ENCODE measurements at regions not wholly inside any gene's neighbourhood (a gene's known extent, or its start where the extent isn't known, plus 50 kb on each side); places are given as distances from the start of the nearest gene placed in this dataset.

DNA sequence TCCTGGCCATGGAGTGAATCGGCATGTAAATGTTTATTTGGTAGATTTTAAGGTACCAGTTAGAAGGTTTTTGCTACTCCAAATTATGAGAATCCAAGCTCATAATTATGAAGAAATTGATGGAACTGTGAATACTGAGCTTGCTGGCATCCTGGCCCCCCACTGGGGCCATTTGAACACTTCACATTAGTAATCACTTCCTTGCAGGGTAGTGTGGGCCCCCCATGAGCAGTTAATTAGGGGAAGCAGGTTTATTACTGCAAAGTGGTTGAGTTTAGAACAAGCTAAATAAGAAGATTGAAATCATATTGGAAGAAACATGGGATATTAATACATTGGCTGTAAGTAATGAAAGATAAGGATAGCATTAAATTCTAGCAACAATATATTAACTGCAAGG, 86.7 kb downstream of the S1PR1 start:
- no peak overlapping the region for H3K4me3 Mint-ChIP-seq
- TF ChIP-seq, protein P1, sequence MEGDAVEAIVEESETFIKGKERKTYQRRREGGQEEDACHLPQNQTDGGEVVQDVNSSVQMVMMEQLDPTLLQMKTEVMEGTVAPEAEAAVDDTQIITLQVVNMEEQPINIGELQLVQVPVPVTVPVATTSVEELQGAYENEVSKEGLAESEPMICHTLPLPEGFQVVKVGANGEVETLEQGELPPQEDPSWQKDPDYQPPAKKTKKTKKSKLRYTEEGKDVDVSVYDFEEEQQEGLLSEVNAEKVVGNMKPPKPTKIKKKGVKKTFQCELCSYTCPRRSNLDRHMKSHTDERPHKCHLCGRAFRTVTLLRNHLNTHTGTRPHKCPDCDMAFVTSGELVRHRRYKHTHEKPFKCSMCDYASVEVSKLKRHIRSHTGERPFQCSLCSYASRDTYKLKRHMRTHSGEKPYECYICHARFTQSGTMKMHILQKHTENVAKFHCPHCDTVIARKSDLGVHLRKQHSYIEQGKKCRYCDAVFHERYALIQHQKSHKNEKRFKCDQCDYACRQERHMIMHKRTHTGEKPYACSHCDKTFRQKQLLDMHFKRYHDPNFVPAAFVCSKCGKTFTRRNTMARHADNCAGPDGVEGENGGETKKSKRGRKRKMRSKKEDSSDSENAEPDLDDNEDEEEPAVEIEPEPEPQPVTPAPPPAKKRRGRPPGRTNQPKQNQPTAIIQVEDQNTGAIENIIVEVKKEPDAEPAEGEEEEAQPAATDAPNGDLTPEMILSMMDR (conservative IDR thresholded peaks at IDR 0.05), result no peak
- DNase-seq (ENCODE audit: extremely low spot score, unreplicated experiment), result no peak
- no peaks in the 10 kb centered on the region for H3K9me3 Mint-ChIP-seq
- H3K4me1 Mint-ChIP-seq (ENCODE audit: unreplicated experiment), result peaks cover 8% of the 10 kb centered on the region
- peaks cover 4% of the 10 kb centered on the region for H3K27me3 Mint-ChIP-seq
- H3K27ac Mint-ChIP-seq, result no peak overlapping the region
- no peaks in the 10 kb centered on the region for H3K36me3 Mint-ChIP-seq

DNA sequence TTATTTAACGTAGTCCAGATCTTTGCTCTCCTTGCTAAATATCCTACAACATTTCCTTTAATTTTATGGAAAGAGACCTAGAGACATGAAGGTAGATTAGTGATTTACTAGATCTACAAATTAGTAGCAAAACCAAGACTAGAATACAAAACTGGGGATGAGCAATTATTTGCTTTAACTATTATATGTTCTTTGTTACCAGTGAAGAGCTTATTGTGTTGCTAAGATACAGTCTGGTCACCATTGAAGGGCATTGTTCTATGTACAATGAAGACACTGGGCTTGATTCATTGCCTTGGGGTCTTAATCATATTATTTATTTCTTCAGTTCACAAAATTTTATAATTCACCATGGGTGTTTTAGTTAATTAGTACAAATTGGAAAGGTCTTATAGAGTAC, 88.3 kb downstream of the S1PR1 start:
- H3K9me3 Mint-ChIP-seq, result no peaks in the 10 kb centered on the region
- peaks cover 8% of the 10 kb centered on the region for H3K4me1 Mint-ChIP-seq (ENCODE audit: unreplicated experiment)
- no peaks in the 10 kb centered on the region for H3K36me3 Mint-ChIP-seq
- no peak overlapping the region for H3K4me3 Mint-ChIP-seq
- peaks cover 4% of the 10 kb centered on the region for H3K27me3 Mint-ChIP-seq
- TF ChIP-seq, protein P1 (conservative IDR thresholded peaks at IDR 0.05), result no peak
- no peak overlapping the region for H3K27ac Mint-ChIP-seq
- DNase-seq (ENCODE audit: extremely low spot score, unreplicated experiment), result no peak

DNA sequence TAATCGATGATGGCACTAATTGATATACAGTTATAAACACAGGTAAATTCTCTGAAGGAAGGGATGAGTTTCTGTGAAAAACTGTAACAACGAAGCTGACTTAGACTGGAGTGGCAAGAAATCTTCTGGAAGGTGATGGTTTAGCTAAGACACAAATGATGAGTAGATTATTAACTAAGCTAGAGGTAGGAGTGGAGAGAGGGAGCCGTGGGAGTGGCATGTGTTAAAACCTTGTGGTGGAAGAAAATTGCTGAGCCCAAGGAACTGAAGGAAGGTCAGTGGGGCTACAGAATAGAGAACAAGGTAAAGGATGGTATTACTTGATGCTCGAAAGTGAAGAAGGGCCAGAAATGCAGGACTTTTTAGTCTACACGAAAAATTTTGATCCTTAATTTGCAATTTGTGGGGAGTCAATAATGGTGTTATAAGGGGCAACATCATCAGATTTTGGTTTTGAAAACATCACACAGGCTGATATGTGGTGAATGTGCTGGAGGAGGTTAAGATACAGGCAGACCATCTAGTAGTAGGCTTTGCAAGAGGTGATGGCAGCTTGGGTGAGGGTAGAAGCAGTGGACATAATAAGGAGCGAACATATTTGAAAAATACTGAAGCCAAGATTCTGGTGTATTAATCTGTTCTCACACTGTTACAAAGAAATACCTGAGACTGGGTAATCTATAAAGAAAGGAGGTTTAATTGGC, 93.8 kb downstream of the S1PR1 start:
- no peak for DNase-seq (ENCODE audit: extremely low spot score, unreplicated experiment)
- H3K4me3 Mint-ChIP-seq, result no peak overlapping the region
- no peaks in the 10 kb centered on the region for H3K4me1 Mint-ChIP-seq (ENCODE audit: unreplicated experiment)
- H3K9me3 Mint-ChIP-seq, result peaks cover 5% of the 10 kb centered on the region
- no peak overlapping the region for H3K27ac Mint-ChIP-seq
- TF ChIP-seq, protein P1 (conservative IDR thresholded peaks at IDR 0.05), result no peak
- H3K27me3 Mint-ChIP-seq, result peaks cover 2% of the 10 kb centered on the region
- H3K36me3 Mint-ChIP-seq, result no peaks in the 10 kb centered on the region

DNA sequence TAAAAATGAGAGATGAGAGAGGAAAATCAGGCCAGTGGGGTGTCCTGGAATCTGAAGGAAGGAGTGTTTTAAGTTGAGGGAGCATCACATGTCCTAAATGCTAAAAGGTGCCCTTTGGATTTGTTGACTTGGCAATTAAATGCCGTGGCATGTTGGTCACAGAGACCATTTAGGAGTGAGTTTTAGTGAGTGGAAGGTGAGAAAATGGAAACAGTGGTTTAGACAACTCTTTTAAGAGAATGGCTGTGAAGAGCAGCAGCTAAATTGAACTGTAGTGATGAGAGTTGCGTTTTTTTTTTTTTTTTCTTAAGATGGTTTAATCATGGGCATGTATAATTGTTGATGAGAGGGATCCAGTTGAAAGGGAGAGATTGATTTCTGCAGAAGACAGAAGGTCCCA, 95.0 kb downstream of the S1PR1 start:
- no peak overlapping the region for H3K4me3 Mint-ChIP-seq
- H3K27ac Mint-ChIP-seq, result no peak overlapping the region
- peaks cover 2% of the 10 kb centered on the region for H3K27me3 Mint-ChIP-seq
- H3K4me1 Mint-ChIP-seq (ENCODE audit: unreplicated experiment), result no peaks in the 10 kb centered on the region
- TF ChIP-seq, protein P1 (conservative IDR thresholded peaks at IDR 0.05), result no peak
- H3K9me3 Mint-ChIP-seq, result peaks cover 9% of the 10 kb centered on the region
- no peaks in the 10 kb centered on the region for H3K36me3 Mint-ChIP-seq
- no peak for DNase-seq (ENCODE audit: extremely low spot score, unreplicated experiment)

DNA sequence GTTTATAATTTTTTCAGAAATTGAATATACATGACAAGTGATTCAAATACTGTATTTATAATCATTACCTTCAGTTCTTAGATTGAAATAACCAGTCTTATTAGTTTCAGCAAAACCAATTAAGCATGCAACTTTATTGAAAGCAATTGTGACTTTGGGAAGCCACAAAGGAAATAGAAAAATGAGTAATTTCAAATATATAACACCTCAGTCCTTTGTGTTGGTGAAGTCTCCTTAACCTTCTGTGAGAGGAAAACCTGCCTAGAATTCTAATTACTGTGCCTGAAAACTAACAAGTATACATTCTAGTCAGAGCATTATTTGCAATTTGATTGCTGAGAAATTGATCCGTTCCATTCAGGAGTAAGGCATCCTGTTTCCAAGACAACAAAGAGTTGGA, 95.8 kb downstream of the S1PR1 start:
- TF ChIP-seq, protein P1 (conservative IDR thresholded peaks at IDR 0.05), result no peak
- H3K36me3 Mint-ChIP-seq, result no peaks in the 10 kb centered on the region
- no peaks in the 10 kb centered on the region for H3K4me1 Mint-ChIP-seq (ENCODE audit: unreplicated experiment)
- H3K27me3 Mint-ChIP-seq, result peaks cover 2% of the 10 kb centered on the region
- no peak overlapping the region for H3K27ac Mint-ChIP-seq
- H3K9me3 Mint-ChIP-seq, result peaks cover 11% of the 10 kb centered on the region
- H3K4me3 Mint-ChIP-seq, result no peak overlapping the region
- no peak for DNase-seq (ENCODE audit: extremely low spot score, unreplicated experiment)
